Gastroesophageal sphincter (tissue), 4 donors: ENCODE measurements at regions not wholly inside any gene's neighbourhood (a gene's known extent, or its start where the extent isn't known, plus 50 kb on each side); places are given as distances from the start of the nearest gene placed in this dataset.

Experiments used
- ATAC-seq: fragments of 150-250 bp; one replicate; pipeline ENCODE4 v1.9.1; 2016; ENCODE audit warnings: mild to moderate bottlenecking, moderate library complexity
- H3K27ac ChIP-seq, 4 donors: fragments of 200-600 bp; sonication (generic) in 3 of 4; 1 replicate in 3 of 4; 2 replicates in 1 of 4; pipeline ENCODE4 v1.5.1; 2016 to 2019
- H3K27me3 ChIP-seq: fragments of 200-600 bp; sonication (generic); one replicate; pipeline ENCODE4 v1.5.1; 2019
- H3K36me3 ChIP-seq, 2 donors: fragments of 200-600 bp; sonication (generic); one replicate each; pipeline ENCODE4 v1.5.1; 2019; ENCODE audit warnings: control low read depth in 1 of 2
- H3K4me1 ChIP-seq, 3 donors: fragments of 200-600 bp; sonication (generic); 1 replicate in 2 of 3; 2 replicates in 1 of 3; pipeline ENCODE4 v1.5.1; 2016 to 2019; ENCODE audit warnings: control low read depth in 2 of 3
- H3K4me3 ChIP-seq, 2 donors: fragments of 200-600 bp; sonication (generic); one replicate each; pipeline ENCODE4 v1.5.1; 2019; ENCODE audit warnings: mild to moderate bottlenecking in 1 of 2, moderate library complexity in 1 of 2
- H3K9me3 ChIP-seq, 3 donors: fragments of 200-600 bp; sonication (generic); one replicate each; pipeline ENCODE4 v1.5.1; 2017 to 2019; ENCODE audit warnings: control low read depth in 2 of 3
- CTCF ChIP-seq, 4 experiments: fragments of 200-600 bp in 2 of 4; fragments of 450-650 bp in 2 of 4; sonication (generic) in 1 of 4; IDR thresholded peaks; one replicate each; pipeline ENCODE4 v1.5.1; 2017 to 2019; ENCODE audit warnings: antibody characterized with exemption in 4 of 4, mild to moderate bottlenecking in 2 of 4, moderate library complexity in 2 of 4
- EP300 ChIP-seq: sonication (generic); formaldehyde crosslinking; IDR thresholded peaks from one replicate; pipeline ENCODE4 v1.6.1; 2017; ENCODE audit warnings: antibody characterized with exemption, mild to moderate bottlenecking
- POLR2A ChIP-seq, 2 donors: fragments of 450-650 bp; IDR thresholded peaks; one replicate each; pipeline ENCODE4 v1.6.1; 2017; ENCODE audit warnings: antibody characterized with exemption in 2 of 2, mild to moderate bottlenecking in 2 of 2, moderate library complexity in 1 of 2
- POLR2AphosphoS5 ChIP-seq: sonication (generic); formaldehyde crosslinking; IDR thresholded peaks from one replicate; pipeline ENCODE4 v1.6.1; 2017; ENCODE audit warnings: antibody characterized with exemption
- WGBS, 2 donors: methylation state at CpG; one replicate each; pipeline ENCODE4 v1.1.5; 2018; ENCODE audit warnings: low coverage in 1 of 2; 5-methylcytosine and 5-hydroxymethylcytosine counted together

- Histone ChIP-seq H3K36me3 (no peaks in the 10 kb centered on the region), H3K4me3 (no peak overlapping the region), H3K27ac (no peak overlapping the region), H3K4me1 (peaks cover 0 to 19% (median 3%) of the 10 kb centered on the region in 3 donors), H3K27me3 (no peaks in the 10 kb centered on the region), H3K9me3 (peaks cover 0 to 1% (median 0%) of the 10 kb centered on the region in 3 donors)
- no peak for ATAC-seq
- 38 to 61% methylated on average over 2 to 3 of the region's 3 CpGs for WGBS, 2 donors
- TF ChIP-seq EP300 (no peak), POLR2AphosphoS5 (no peak), CTCF (IDR thresholded peaks at IDR 0.05) (no peak), POLR2A (IDR thresholded peaks at IDR 0.05) (no peak)
These were observed 82.2 kb downstream of the EPDR1 start for GRCh38 chr7:38002689-38003088.

- 76 to 90% methylated on average over 2 of the region's 2 CpGs for WGBS, 2 donors
- H3K9me3 ChIP-seq: peaks cover 0 to 7% (median 0%) of the 10 kb centered on the region in 3 donors
- H3K4me3 ChIP-seq: no peak overlapping the region
- no peak overlapping the region for H3K27ac ChIP-seq
- no peaks in the 10 kb centered on the region for H3K27me3 ChIP-seq
- no peaks in the 10 kb centered on the region for H3K4me1 ChIP-seq
- H3K36me3 ChIP-seq: no peaks in the 10 kb centered on the region
- TF ChIP-seq POLR2A (IDR thresholded peaks at IDR 0.05) (no peak), EP300 (no peak), POLR2AphosphoS5 (no peak)
- no peak for ATAC-seq
These were observed 86.1 kb downstream of the EPDR1 start for GRCh38 chr7:38006559-38006958.

GRCh38 chr7:38007096-38007495 is 86.7 kb downstream of the EPDR1 start:
- no peaks in the 10 kb centered on the region for H3K27me3 ChIP-seq
- no peaks in the 10 kb centered on the region for H3K4me1 ChIP-seq
- ATAC-seq: no peak
- H3K9me3 ChIP-seq: peaks cover 0 to 7% (median 0%) of the 10 kb centered on the region in 3 donors
- no peak overlapping the region for H3K4me3 ChIP-seq
- no peaks in the 10 kb centered on the region for H3K36me3 ChIP-seq
- no peak overlapping the region for H3K27ac ChIP-seq
- TF ChIP-seq CTCF (IDR thresholded peaks at IDR 0.05): no peak
- TF ChIP-seq EP300: no peak
- TF ChIP-seq POLR2AphosphoS5: no peak
- TF ChIP-seq POLR2A (IDR thresholded peaks at IDR 0.05): no peak

GRCh38 chr7:38013246-38013645 is 92.8 kb downstream of the EPDR1 start:
- TF ChIP-seq CTCF (IDR thresholded peaks at IDR 0.05) (no peak), EP300 (no peak), POLR2A (IDR thresholded peaks at IDR 0.05) (no peak), POLR2AphosphoS5 (no peak)
- Histone ChIP-seq H3K4me1 (no peaks in the 10 kb centered on the region), H3K4me3 (no peak overlapping the region), H3K36me3 (no peaks in the 10 kb centered on the region), H3K27me3 (no peaks in the 10 kb centered on the region), H3K27ac (no peak overlapping the region), H3K9me3 (peaks cover 0 to 7% (median 0%) of the 10 kb centered on the region in 3 donors)
- 73 to 100% methylated on average over 1 to 2 of the region's 3 CpGs for WGBS, 2 donors
- no peak for ATAC-seq

GRCh38 chr7:38016567-38016966 is 96.1 kb downstream of the EPDR1 start:
- WGBS, 2 donors: 69 to 77% methylated on average over 3 of the region's 3 CpGs
- Histone ChIP-seq H3K27ac (no peak overlapping the region), H3K4me3 (no peak overlapping the region), H3K4me1 (no peaks in the 10 kb centered on the region), H3K27me3 (no peaks in the 10 kb centered on the region), H3K9me3 (no peaks in the 10 kb centered on the region), H3K36me3 (no peaks in the 10 kb centered on the region)
- TF ChIP-seq POLR2AphosphoS5: no peak
- TF ChIP-seq EP300: no peak
- no peak for TF ChIP-seq POLR2A (IDR thresholded peaks at IDR 0.05)
- TF ChIP-seq CTCF (IDR thresholded peaks at IDR 0.05): no peak
- ATAC-seq: no peak
